OCI-LY3 (cell line): ENCODE measurements at regions not wholly inside any gene's neighbourhood (a gene's known extent, or its start where the extent isn't known, plus 50 kb on each side); places are given as distances from the start of the nearest gene placed in this dataset.

Experiments
- H2AFZ ChIP-seq: fragments of 200-600, 300-600 bp; shearing (Covaris generic); 2 replicates; pipeline ENCODE4 v1.6.0; 2014; ENCODE audit warnings: antibody characterized with exemption, low read depth, low read length
- H3K27ac ChIP-seq: fragments of 200-600, 300-600 bp; sonication (generic); 2 replicates; pipeline ENCODE4 v1.5.1; 2014; ENCODE audit warnings: mild to moderate bottlenecking, low read length, moderate library complexity, mixed read lengths
- H3K27me3 ChIP-seq: fragments of 200-600, 300-600 bp; sonication (generic); 2 replicates; pipeline ENCODE4 v1.6.1; 2014; ENCODE audit warnings: low read depth, low read length, mixed read lengths
- H3K36me3 ChIP-seq: fragments of 200-600, 300-600 bp; sonication (generic); replicated peaks from 2 replicates; pipeline ENCODE3; 2014; ENCODE audit warnings: low read depth, low read length, mixed read lengths
- H3K4me1 ChIP-seq: fragments of 300-600, 200-600 bp; sonication (generic); 2 replicates; pipeline ENCODE4 v1.6.1; 2014; ENCODE audit warnings: low read length, mixed read lengths
- H3K4me2 ChIP-seq: fragments of 200-600, 300-600 bp; sonication (generic); 2 replicates; pipeline ENCODE4 v1.6.1; 2014; ENCODE audit warnings: low read length, mixed read lengths
- H3K4me3 ChIP-seq: fragments of 300-600, 200-600 bp; sonication (generic); 2 replicates; pipeline ENCODE4 v1.5.1; 2014; ENCODE audit warnings: antibody characterized with exemption, mild to moderate bottlenecking, low read length, moderate library complexity
- H3K79me2 ChIP-seq: fragments of 300-600, 200-600 bp; shearing (Covaris generic); 2 replicates; pipeline ENCODE4 v1.6.1; 2014; ENCODE audit warnings: mild to moderate bottlenecking, low read length, mixed read lengths
- H3K9ac ChIP-seq: fragments of 300-600, 200-600 bp; shearing (Covaris generic); 2 replicates; pipeline ENCODE4 v1.6.0; 2014; ENCODE audit warnings: mild to moderate bottlenecking, low read length, moderate library complexity
- H3K9me3 ChIP-seq: fragments of 200-600, 300-600 bp; shearing (Covaris generic); 2 replicates; pipeline ENCODE4 v1.6.1; 2014; ENCODE audit warnings: low read length, mixed read lengths; ENCODE audit not compliant: insufficient read depth
- H4K20me1 ChIP-seq: fragments of 200-600, 300-600 bp; sonication (generic); 2 replicates; pipeline ENCODE4 v1.6.1; 2016; ENCODE audit warnings: low read length, mixed read lengths; ENCODE audit not compliant: insufficient read depth
- CTCF ChIP-seq: fragments of 200-600, 300-600 bp; sonication (generic); IDR thresholded peaks from 2 replicates; pipeline ENCODE4 v1.5.1; 2014; ENCODE audit warnings: antibody characterized with exemption, low read length, low read depth
- EZH2phosphoT487 ChIP-seq: fragments of 200-600 bp; shearing (Covaris generic); IDR thresholded peaks from 2 replicates; pipeline ENCODE4 v1.6.1; 2018; ENCODE audit warnings: antibody characterized with exemption, mixed run types, low read depth

DNA sequence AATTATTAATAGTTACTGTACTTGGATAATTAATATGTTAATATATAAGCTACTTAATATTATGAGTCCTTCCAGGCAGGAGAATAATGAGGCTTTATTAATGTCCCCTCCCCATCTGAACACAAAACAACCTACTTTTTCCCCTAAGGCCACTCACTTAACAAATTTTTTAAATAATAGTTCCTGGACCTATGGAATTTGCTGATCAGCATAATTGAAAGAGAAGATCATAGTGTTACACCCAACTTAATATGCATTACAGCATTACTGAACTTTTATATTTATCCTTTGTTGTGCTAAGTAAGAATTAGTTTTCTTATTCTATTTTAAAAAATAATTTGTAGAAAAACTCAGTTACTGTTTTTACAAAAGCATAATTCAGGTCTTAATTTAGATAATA, 1537.7 kb upstream of the GOT2 start:
- TF ChIP-seq CTCF (no peak), EZH2phosphoT487 (no peak)
- no peak overlapping the region for H3K9ac ChIP-seq
- H3K27ac ChIP-seq = no peak overlapping the region
- H3K27me3 ChIP-seq = no peaks in the 10 kb centered on the region
- H3K4me3 ChIP-seq = no peak overlapping the region
- no peaks in the 10 kb centered on the region for H3K79me2 ChIP-seq
- no peak overlapping the region for H2AFZ ChIP-seq
- no peaks in the 10 kb centered on the region for H3K36me3 ChIP-seq
- no peaks in the 10 kb centered on the region for H3K4me1 ChIP-seq
- H3K4me2 ChIP-seq = no peak overlapping the region
- H3K9me3 ChIP-seq = no peaks in the 10 kb centered on the region
- H4K20me1 ChIP-seq = no peaks in the 10 kb centered on the region; the same call in 1 of the 2 replicates

- Histone ChIP-seq H3K4me1 (no peaks in the 10 kb centered on the region), H4K20me1 (no peaks in the 10 kb centered on the region; the same call in 1 of the 2 replicates), H3K9me3 (no peaks in the 10 kb centered on the region), H3K9ac (no peak overlapping the region), H3K4me3 (no peak overlapping the region), H3K27ac (no peak overlapping the region), H3K79me2 (no peaks in the 10 kb centered on the region), H3K36me3 (no peaks in the 10 kb centered on the region), H3K4me2 (no peak overlapping the region), H3K27me3 (no peaks in the 10 kb centered on the region), H2AFZ (no peak overlapping the region)
- TF ChIP-seq EZH2phosphoT487 (no peak), CTCF (no peak)
Observed at GRCh38 chr16:60271025-60271771, 1537.1 kb upstream of the GOT2 start.

DNA sequence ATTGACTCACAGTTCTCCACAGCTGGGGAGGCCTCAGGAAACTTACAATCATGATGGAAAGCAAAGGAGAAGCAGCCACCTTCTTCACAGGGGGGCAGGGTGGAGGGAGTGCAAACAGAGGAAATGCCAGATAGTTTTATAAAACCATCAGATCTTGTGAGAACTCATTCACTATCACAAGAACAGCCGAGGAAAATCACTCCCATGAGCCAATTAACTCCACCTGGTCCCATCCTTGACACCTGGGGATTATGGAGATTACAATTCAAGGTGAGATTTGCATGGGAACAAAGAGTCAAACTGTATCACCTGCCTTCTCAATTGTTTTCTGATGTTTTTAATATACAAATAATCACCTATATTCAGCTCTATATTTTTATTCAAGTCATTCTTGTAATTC, 1527.3 kb upstream of the GOT2 start:
- H3K4me3 ChIP-seq = no peak overlapping the region
- no peak overlapping the region for H3K27ac ChIP-seq
- TF ChIP-seq EZH2phosphoT487 = no peak
- no peak for TF ChIP-seq CTCF
- no peaks in the 10 kb centered on the region for H3K36me3 ChIP-seq
- no peaks in the 10 kb centered on the region for H3K79me2 ChIP-seq
- no peak overlapping the region for H3K9ac ChIP-seq
- no peak overlapping the region for H3K4me2 ChIP-seq
- H3K27me3 ChIP-seq = no peaks in the 10 kb centered on the region
- H3K9me3 ChIP-seq = no peaks in the 10 kb centered on the region
- H4K20me1 ChIP-seq = no peaks in the 10 kb centered on the region
- H2AFZ ChIP-seq = no peak overlapping the region
- H3K4me1 ChIP-seq = no peaks in the 10 kb centered on the region

GRCh38 chr16:60259956-60260355, 1525.8 kb upstream of the GOT2 start:
- H3K4me2 ChIP-seq = no peak overlapping the region
- H3K36me3 ChIP-seq = no peaks in the 10 kb centered on the region
- TF ChIP-seq EZH2phosphoT487 = no peak
- no peak for TF ChIP-seq CTCF
- H2AFZ ChIP-seq = no peak overlapping the region
- H3K9me3 ChIP-seq = no peaks in the 10 kb centered on the region
- H3K79me2 ChIP-seq = no peaks in the 10 kb centered on the region
- no peak overlapping the region for H3K4me3 ChIP-seq
- H3K27me3 ChIP-seq = no peaks in the 10 kb centered on the region
- no peaks in the 10 kb centered on the region for H4K20me1 ChIP-seq
- H3K9ac ChIP-seq = no peak overlapping the region
- no peaks in the 10 kb centered on the region for H3K4me1 ChIP-seq
- H3K27ac ChIP-seq = no peak overlapping the region
